Activated CD4-positive, alpha-beta T cell treated with anti-CD3 and anti-CD28 coated beads, Interleukin-10, Interleukin-2, amounts not matched to agents 100 ng/mL and 50 ng/mL, durations not matched to agents 16 hours and 8 hours (primary cell): ENCODE measurements at regions not wholly inside any gene's neighbourhood (a gene's known extent, or its start where the extent isn't known, plus 50 kb on each side); places are given as distances from the start of the nearest gene placed in this dataset.

Source experiments
- DNase-seq: peaks from one replicate; pipeline ENCODE4 v3.0.0-alpha.2; 2020

DNA sequence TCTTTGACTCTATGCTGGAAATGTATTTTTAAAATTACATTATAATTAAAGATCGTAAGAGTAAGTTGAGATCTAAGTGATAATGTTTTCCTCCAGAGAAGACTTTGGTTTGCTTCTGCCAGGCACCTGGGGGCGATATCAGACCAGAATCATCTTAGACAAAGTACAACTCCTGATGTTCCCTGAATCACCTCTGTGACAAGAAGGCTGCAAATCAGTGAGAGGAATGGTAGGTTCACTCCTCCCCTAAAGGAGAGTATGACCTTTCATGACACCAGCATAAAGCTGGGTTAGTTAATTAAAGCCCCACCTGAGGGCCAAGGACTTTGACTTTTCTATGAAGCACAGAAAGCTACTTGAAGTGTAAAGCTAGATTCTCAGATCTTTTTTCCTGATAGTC, 114.4 kb upstream of the DTNA start:
- no peak for DNase-seq

DNA sequence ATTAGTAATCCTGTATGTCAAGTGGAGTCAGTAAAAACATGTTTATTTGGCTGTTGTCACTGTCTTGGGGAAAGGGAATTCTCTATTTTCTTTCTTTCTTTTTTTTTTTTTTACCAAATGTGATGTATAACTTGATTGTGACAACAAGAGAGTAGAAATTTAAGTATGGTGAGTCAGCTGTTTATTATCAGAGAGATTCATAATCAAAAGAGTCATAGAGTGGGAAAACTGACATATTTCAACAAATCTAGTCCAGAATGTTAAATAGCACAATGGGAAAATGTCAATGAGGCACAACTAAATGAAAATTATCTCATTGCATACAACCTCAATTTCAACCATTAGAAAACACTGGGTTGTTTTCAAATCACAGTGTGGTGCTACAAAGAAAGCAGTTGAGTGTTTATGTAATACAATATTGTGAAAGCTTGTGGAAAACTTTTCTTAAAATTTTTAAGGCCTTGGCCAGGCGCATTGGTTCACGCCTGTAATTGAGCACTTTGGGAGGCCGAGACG, 111.9 kb upstream of the DTNA start:
- no peak for DNase-seq

- DNase-seq: no peak
Observed at GRCh38 chr18:34600158-34600557, 109.9 kb upstream of the DTNA start.

- DNase-seq: no peak
Observed at GRCh38 chr18:34600874-34601656, 109.0 kb upstream of the DTNA start.

- no peak for DNase-seq
Observed at GRCh38 chr18:34604591-34604990, 105.5 kb upstream of the DTNA start.

- no peak for DNase-seq
Observed at GRCh38 chr18:34606851-34607250, 103.2 kb upstream of the DTNA start.

DNA sequence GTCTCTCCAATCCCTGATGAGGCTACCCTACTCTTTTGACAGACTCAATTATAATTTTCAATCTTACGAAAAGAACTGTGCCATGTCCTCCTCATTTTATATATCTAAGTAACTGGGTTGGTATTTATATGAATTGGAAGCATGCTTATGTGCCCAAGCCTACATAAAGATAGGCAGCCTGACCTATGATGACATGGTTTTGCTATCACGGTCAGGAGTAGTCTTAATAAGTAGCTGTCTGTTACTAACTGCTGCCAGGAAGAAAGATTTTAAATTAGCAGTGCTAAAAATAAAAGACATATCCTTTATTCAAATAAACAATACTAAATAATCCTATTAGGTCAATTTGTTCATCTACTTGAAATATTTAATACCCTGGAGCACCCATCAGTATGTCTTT, 102.0 kb upstream of the DTNA start:
- DNase-seq: no peak

DNA sequence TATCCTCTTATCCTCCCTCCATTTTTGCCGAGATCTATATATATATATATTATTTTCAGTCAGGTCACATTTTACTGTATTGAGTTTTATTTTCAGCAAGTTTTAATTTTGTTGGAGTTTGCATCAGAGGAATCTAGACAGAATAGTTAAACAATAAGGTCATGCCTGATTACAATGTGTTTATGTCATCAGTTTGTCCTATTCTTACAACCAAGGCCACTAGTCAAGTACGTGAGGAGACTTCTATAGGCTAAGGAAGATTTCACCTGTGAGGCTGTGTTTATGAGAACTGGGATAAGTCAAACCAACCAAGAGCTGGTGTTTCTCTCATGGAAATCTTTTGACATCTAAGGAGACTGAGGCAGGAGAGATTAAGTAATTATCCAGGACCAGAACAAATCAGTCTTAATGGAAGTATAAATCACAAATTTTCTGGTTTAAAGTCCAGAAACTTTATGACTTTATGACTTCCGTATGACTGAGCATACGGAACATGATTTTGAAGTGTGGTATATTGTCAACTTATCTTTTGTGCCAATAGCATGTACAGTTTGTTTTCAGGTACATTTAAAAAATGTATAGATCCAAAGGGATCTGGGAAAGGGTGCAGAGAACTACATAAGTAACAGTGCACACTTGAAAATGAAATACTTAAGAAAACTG, 100.0 kb upstream of the DTNA start:
- DNase-seq: no peak

DNA sequence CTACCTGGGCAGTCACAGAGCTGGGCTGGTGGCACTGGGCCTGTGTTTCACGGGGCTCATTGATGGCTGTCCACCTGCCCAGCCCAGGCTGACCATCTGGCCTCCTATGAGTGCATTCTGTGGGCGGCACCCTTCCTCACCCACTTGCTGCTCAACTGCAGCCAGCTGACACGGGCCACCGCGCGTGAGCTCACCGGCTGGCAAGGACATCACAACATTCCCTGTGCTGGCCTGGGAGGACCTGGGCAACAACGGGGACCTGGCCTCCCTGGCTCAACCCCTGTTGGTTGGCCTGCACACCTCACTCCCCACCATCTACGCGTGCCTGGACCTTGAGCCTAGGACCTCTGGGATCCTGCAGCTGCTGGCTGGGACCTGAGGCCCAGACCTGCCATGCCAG, 98.2 kb upstream of the DTNA start:
- no peak for DNase-seq

GRCh38 chr18:34620258-34620861, 89.7 kb upstream of the DTNA start:
- no peak for DNase-seq

- no peak for DNase-seq
Observed at GRCh38 chr18:34623557-34623956, 86.5 kb upstream of the DTNA start.

GRCh38 chr18:34624551-34624950, 85.5 kb upstream of the DTNA start:
- DNase-seq: no peak

DNA sequence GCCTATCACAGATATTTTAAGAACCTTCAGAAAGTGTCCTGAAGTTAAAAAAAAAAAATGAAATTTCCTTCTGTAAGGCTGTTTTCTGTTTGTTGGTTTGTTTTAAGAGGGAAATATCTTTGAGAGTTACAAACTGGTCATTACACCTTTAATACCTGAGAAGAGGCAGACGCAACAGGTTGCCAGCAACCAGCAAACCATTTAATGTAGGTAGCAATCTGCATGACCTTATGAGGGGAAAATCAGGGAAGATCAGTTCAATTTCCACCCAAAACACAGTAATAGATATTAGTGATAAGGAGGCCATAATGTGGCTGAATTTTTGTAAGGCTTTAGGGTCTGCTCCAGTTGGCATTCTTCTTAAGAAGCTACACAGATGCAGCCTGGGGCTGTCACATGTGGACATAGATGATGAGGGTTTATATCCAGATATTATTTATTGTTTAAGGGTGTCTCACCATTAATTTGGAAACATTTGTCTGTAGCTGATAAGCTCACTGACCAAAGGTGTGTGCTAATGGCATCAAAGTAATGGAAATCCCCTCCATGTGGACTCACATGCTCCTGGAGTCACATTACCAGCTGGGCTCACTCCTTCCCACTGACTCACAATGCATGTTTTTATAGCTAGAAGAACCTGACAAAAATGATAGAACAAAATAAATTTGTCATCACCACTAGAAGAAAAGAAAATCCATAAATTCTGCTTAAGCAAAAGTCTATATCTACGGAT, 83.5 kb upstream of the DTNA start:
- DNase-seq: no peak

DNA sequence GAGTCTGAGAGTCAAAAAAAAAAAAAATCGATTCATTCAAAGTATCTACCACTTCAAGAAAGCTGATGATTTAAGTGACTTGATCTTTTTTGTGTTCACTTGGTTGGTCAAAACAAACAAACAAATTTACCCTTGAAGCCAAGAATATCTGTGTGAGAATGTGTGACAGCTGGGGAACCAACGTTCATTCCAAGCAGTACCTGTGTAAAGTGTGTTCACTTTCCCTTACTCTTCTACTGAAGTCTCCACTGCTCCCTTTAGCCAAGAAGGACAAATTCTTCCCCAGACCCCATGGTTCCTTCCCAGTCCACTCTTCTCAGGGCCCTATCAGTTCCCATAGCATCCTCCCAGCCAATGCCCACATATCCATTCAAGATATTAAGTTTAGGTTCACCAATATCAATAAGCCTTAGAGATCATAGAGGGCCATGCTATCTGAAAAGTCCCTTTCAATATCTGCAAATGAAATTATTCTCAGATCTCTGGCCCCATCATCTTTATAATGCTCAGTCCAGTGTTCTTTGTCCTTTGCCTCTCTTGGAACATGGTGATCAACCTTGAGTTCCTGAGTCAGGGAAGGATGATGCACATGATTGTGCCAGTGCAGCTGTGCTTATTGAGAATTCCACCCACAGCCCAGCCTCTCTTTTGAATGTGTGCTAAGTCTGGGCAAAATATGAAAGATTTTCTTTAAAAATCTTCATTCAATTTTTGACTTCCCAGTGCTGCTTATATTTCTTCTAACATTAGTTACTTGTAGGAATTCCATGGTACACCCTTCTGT, 82.8 kb upstream of the DTNA start:
- DNase-seq: no peak

DNA sequence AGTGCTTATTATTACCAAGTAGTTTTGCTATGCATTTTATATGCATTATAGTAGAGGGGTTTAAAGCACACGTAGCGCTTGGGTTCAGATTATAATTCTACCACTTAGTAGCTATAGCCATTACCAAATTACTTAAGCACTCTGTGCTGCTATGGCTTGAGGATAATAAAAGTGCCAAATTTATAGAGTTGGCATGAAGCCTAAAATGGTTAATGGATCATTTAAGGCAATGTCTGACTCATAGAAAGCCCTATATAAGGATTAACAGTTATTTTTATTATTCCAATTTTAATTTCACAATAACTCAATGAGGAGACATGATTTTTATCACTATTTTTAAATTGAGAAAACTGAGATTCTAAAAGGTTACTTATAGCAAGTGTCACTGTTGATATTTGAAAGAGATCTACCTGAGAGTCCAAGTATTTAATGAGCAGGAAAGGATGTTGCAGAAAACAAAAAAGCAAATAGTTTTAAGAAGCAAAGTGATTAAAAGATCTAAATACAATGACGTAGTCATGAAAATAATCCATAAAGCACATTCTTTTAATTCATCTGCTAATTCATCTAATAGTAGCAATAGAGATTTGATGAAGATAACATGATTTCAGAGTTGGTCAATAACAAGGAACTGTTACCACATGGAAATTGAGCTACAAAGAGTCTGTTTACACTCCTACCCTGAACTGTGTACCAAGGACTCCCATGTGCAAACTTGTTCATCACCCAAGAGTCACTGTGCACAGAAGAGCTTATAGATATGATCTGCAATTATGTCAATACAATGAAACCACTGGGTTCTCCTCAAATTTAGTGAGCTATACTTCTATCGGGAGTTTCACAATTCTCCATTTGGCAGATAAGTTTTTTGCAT, 78.8 kb upstream of the DTNA start:
- no peak for DNase-seq

DNA sequence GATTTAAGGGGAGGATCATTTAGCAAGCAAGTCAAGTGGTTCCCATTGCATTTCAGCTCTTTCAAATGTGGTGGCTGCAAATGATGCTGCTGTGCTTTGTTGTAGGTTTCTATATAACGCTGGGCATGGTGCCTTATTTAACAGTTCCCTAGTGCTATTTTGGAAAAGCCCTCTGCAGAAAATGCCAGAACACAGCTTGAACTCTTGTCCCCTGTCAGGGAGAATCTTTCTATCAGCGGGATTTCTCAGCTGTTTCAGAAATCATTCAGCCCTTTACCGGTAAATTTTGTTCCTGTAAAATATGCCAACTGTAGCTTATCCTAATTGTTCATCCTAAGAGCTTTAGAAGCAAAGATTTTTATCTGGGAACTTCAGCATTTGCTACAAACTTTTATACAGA, 77.8 kb upstream of the DTNA start:
- DNase-seq: no peak

DNA sequence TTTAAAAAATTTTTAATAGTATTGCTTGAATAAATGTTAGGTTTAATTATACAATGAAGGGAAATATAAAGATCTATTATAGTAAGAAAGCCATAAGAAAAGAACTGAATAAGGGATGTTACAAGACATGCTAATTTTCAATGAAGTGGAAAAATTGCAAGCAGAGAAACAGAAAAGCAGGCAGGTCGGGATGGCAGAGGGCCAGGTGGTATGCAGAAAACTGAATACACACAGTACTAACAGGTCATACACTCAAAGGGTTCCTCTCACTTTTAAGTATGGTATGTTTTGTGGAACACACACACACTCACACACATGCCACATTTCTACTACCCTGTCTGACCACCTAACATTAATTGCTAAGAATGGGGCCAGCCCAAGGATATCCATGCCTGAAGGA, 76.7 kb upstream of the DTNA start:
- DNase-seq: no peak

DNA sequence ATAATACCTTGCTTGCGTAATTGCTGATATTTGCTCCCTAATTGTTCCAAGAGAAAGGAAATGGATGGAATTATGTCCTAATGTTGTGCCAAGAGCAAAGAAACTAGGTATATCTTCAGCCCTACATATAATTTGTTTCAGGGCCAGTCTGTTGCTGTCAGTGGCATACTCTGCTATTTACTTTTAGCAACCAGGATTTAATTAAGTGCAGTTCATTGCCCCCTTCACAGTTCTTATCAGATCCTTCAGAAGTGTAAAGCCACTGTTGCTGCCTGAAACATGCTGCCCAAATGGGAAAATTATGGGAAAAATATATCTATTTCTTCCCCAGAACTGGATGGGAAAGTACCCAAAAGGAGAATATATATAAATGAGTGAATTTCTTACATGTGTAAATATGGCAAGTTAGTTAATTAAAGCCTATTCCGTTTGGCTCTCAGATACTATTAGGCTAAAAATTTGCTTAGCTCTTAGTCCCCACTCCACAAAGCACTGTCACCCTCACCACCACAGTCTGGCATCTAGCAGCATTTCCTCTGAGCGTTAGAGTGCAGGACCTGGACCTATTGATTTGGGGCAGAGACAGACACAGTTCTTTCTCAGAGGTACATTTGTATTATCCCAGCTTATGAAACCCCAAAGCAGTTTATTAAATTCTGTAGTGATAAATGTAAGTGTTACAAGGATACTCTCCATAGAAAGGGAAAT, 72.8 kb upstream of the DTNA start:
- DNase-seq: no peak

DNA sequence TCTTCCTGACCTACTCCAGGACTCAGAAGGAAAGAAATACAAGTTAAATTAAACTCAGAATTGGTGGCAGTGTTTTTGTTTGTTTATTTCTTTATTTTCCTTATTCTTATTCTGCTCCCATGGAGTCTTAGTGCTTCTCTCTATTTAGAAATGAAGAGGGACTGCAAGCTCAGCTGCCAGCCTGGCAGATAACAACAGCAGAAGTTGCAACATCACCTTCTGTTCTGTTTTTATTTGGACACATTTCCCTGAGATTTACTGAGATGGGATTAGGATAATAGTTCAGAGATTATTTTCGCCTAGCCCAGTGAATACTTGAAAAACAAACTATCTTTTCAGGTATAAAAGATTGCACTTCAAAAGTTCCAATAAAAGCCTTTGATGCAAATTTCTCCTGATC, 70.4 kb upstream of the DTNA start:
- no peak for DNase-seq

- DNase-seq: no peak
Observed at GRCh38 chr18:34640276-34640675, 69.8 kb upstream of the DTNA start.

DNA sequence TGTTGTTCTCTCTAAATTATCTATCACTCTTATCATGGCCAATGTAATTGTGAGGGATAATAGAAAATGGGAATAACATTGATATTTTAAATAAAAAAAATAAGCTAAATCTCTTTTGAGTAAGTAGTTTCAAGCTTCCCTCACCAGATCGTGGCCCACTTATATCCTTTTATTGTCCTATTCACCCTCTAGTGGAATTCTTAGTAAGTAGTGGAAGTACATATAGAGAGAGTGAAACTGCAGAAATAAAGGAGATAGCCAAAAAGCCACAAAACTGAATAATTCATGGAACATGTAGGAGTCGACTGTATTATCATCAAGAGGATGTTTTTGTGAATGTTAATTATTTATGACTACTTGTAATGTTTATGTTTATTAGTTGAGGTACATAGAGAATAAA, 66.1 kb upstream of the DTNA start:
- DNase-seq: no peak
